OCI-LY7 (cell line): ENCODE measurements at regions not wholly inside any gene's neighbourhood (a gene's known extent, or its start where the extent isn't known, plus 50 kb on each side); places are given as distances from the start of the nearest gene placed in this dataset.

ENCODE experiments used
- EZH2phosphoT487 ChIP-seq: fragments of 200-600 bp; sonication (generic); IDR thresholded peaks from 2 replicates; pipeline ENCODE4 v1.6.1; 2018; ENCODE audit warnings: low read depth, borderline replicate concordance, mild to moderate bottlenecking, mixed run types, antibody characterized with exemption, low read length, moderate library complexity, mixed read lengths
- TF ChIP-seq, protein P1 (sequence below): fragments of 200-600 bp; sonication (generic); conservative IDR thresholded peaks from 2 replicates; pipeline ENCODE4 v1.5.1; 2014; ENCODE audit warnings: mild to moderate bottlenecking, antibody characterized with exemption, low read length, moderate library complexity, mixed read lengths

- TF ChIP-seq, protein P1, sequence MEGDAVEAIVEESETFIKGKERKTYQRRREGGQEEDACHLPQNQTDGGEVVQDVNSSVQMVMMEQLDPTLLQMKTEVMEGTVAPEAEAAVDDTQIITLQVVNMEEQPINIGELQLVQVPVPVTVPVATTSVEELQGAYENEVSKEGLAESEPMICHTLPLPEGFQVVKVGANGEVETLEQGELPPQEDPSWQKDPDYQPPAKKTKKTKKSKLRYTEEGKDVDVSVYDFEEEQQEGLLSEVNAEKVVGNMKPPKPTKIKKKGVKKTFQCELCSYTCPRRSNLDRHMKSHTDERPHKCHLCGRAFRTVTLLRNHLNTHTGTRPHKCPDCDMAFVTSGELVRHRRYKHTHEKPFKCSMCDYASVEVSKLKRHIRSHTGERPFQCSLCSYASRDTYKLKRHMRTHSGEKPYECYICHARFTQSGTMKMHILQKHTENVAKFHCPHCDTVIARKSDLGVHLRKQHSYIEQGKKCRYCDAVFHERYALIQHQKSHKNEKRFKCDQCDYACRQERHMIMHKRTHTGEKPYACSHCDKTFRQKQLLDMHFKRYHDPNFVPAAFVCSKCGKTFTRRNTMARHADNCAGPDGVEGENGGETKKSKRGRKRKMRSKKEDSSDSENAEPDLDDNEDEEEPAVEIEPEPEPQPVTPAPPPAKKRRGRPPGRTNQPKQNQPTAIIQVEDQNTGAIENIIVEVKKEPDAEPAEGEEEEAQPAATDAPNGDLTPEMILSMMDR: no peak
- TF ChIP-seq EZH2phosphoT487: no peak
These were observed 513.0 kb downstream of the IRS2 start for GRCh38 chr13:109273326-109273751.
